ENCODE measurements at regions not wholly inside any gene's neighbourhood (a gene's known extent, or its start where the extent isn't known, plus 50 kb on each side); places are given as distances from the start of the nearest gene placed in this dataset.

GRCh38 chr13:51020600-51020999, 90.5 kb downstream of the C13orf42 start:
- H3K36me3 ChIP-seq (ENCODE audit: insufficient read depth, low read length) = no peaks in the 10 kb centered on the region
- no peaks in the 10 kb centered on the region for H3K79me2 ChIP-seq (ENCODE audit: insufficient read depth, low read length)
- DNase-seq (ENCODE audit: insufficient read length, low spot score, missing footprints) = no peak
- H4K20me1 ChIP-seq (ENCODE audit: insufficient read depth, low read length) = no peaks in the 10 kb centered on the region
- H3K4me1 ChIP-seq (ENCODE audit: insufficient read depth, low read length) = no peaks in the 10 kb centered on the region
- H3K4me2 ChIP-seq (ENCODE audit: insufficient read depth, low read length) = no peak overlapping the region
- TF ChIP-seq, protein P1, sequence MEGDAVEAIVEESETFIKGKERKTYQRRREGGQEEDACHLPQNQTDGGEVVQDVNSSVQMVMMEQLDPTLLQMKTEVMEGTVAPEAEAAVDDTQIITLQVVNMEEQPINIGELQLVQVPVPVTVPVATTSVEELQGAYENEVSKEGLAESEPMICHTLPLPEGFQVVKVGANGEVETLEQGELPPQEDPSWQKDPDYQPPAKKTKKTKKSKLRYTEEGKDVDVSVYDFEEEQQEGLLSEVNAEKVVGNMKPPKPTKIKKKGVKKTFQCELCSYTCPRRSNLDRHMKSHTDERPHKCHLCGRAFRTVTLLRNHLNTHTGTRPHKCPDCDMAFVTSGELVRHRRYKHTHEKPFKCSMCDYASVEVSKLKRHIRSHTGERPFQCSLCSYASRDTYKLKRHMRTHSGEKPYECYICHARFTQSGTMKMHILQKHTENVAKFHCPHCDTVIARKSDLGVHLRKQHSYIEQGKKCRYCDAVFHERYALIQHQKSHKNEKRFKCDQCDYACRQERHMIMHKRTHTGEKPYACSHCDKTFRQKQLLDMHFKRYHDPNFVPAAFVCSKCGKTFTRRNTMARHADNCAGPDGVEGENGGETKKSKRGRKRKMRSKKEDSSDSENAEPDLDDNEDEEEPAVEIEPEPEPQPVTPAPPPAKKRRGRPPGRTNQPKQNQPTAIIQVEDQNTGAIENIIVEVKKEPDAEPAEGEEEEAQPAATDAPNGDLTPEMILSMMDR (IDR thresholded peaks at IDR 0.05; ENCODE audit: extremely low read depth, low read depth, low read length) = no peak
- no peak overlapping the region for H3K4me3 ChIP-seq (ENCODE audit: insufficient read depth, low read length)
- no peaks in the 10 kb centered on the region for H3K9me3 ChIP-seq (ENCODE audit: low read depth, low read length)
- H2AFZ ChIP-seq (ENCODE audit: low read length) = no peak overlapping the region
- H3K27me3 ChIP-seq (ENCODE audit: insufficient read depth, low read length) = peaks cover 31% of the 10 kb centered on the region
- H3K27ac ChIP-seq (ENCODE audit: low read depth, low read length) = no peak overlapping the region

DNA sequence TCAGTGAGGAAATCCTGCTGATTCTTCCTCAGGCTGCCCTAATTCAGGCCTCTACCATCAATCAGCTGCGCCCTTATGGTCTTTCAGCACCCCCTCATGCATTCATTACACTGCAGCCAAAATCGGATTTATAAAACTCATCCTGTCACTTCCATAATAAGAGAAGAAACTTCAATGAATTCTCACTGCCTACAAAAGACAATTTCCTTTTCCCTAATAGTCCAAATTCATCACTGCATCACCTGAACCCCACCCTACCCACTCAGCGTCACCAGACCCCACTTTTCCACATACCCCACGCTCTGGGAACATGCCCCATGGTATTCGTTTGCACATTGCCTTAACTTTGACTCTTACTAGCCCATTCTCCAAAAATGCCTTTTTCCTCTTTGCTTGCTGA, 92.0 kb downstream of the C13orf42 start:
- no peaks in the 10 kb centered on the region for H3K79me2 ChIP-seq (ENCODE audit: insufficient read depth, low read length)
- no peak for DNase-seq (ENCODE audit: insufficient read length, low spot score, missing footprints)
- no peaks in the 10 kb centered on the region for H3K36me3 ChIP-seq (ENCODE audit: insufficient read depth, low read length)
- H3K4me3 ChIP-seq (ENCODE audit: insufficient read depth, low read length) = no peak overlapping the region
- no peak overlapping the region for H2AFZ ChIP-seq (ENCODE audit: low read length)
- no peaks in the 10 kb centered on the region for H4K20me1 ChIP-seq (ENCODE audit: insufficient read depth, low read length)
- no peaks in the 10 kb centered on the region for H3K9me3 ChIP-seq (ENCODE audit: low read depth, low read length)
- no peak overlapping the region for H3K4me2 ChIP-seq (ENCODE audit: insufficient read depth, low read length)
- peaks cover 28% of the 10 kb centered on the region for H3K27me3 ChIP-seq (ENCODE audit: insufficient read depth, low read length)
- no peak overlapping the region for H3K27ac ChIP-seq (ENCODE audit: low read depth, low read length)
- TF ChIP-seq, protein P1 (IDR thresholded peaks at IDR 0.05; ENCODE audit: extremely low read depth, low read depth, low read length) = no peak
- H3K4me1 ChIP-seq (ENCODE audit: insufficient read depth, low read length) = no peaks in the 10 kb centered on the region

GRCh38 chr13:51017516-51017915, 93.6 kb downstream of the C13orf42 start:
- H3K36me3 ChIP-seq (ENCODE audit: insufficient read depth, low read length) = no peaks in the 10 kb centered on the region
- DNase-seq (ENCODE audit: insufficient read length, low spot score, missing footprints) = no peak
- TF ChIP-seq, protein P1 (IDR thresholded peaks at IDR 0.05; ENCODE audit: extremely low read depth, low read depth, low read length) = no peak

DNA sequence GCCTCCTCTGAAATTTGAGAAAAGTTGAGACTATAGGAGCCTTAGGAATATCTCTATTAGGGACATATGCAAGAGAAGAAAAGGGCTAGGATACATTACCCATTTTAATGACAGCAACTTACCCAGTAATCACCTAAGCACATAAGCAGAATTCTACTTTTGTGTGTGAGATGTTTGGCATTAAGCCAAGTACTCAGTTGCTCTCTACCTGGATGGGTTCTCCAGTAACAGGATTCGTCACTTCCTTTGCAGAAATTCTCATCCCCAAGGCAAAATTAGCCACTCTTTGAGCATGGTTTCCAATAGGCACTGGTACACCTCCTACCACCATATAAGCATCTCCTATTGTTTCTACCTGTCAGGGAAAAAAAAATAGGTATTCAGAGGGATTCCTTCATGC, 95.1 kb downstream of the C13orf42 start:
- no peak for DNase-seq (ENCODE audit: insufficient read length, low spot score, missing footprints)
- H3K4me3 ChIP-seq (ENCODE audit: insufficient read depth, low read length) = no peak overlapping the region
- H3K36me3 ChIP-seq (ENCODE audit: insufficient read depth, low read length) = no peaks in the 10 kb centered on the region
- H3K79me2 ChIP-seq (ENCODE audit: insufficient read depth, low read length) = no peaks in the 10 kb centered on the region
- H2AFZ ChIP-seq (ENCODE audit: low read length) = no peak overlapping the region
- no peak overlapping the region for H3K27ac ChIP-seq (ENCODE audit: low read depth, low read length)
- H4K20me1 ChIP-seq (ENCODE audit: insufficient read depth, low read length) = no peaks in the 10 kb centered on the region
- TF ChIP-seq, protein P1 (IDR thresholded peaks at IDR 0.05; ENCODE audit: extremely low read depth, low read depth, low read length) = no peak
- peaks cover 3% of the 10 kb centered on the region for H3K9me3 ChIP-seq (ENCODE audit: low read depth, low read length)
- H3K4me1 ChIP-seq (ENCODE audit: insufficient read depth, low read length) = no peaks in the 10 kb centered on the region
- H3K4me2 ChIP-seq (ENCODE audit: insufficient read depth, low read length) = no peak overlapping the region
- H3K27me3 ChIP-seq (ENCODE audit: insufficient read depth, low read length) = peaks cover 23% of the 10 kb centered on the region

More at GRCh38 chr13:51017516-51017915, 93.6 kb downstream of the C13orf42 start:
- H3K27me3 ChIP-seq (ENCODE audit: insufficient read depth, low read length) = peaks cover 27% of the 10 kb centered on the region
- H3K4me1 ChIP-seq (ENCODE audit: insufficient read depth, low read length) = no peaks in the 10 kb centered on the region
- no peaks in the 10 kb centered on the region for H4K20me1 ChIP-seq (ENCODE audit: insufficient read depth, low read length)
- H3K79me2 ChIP-seq (ENCODE audit: insufficient read depth, low read length) = no peaks in the 10 kb centered on the region
- H3K27ac ChIP-seq (ENCODE audit: low read depth, low read length) = no peak overlapping the region
- no peak overlapping the region for H2AFZ ChIP-seq (ENCODE audit: low read length)
- H3K4me3 ChIP-seq (ENCODE audit: insufficient read depth, low read length) = no peak overlapping the region
- H3K4me2 ChIP-seq (ENCODE audit: insufficient read depth, low read length) = no peak overlapping the region
- H3K9me3 ChIP-seq (ENCODE audit: low read depth, low read length) = peaks cover 3% of the 10 kb centered on the region
